ENCODE measurements at regions not wholly inside any gene's neighbourhood (a gene's known extent, or its start where the extent isn't known, plus 50 kb on each side); places are given as distances from the start of the nearest gene placed in this dataset.

GRCh38 chr4:137432446-137433311 is 99.6 kb downstream of the PCDH18 start:
- no peaks in the 10 kb centered on the region for H3K27me3 Mint-ChIP-seq (ENCODE audit: low read depth)
- H3K9me3 Mint-ChIP-seq, result peaks cover 2% of the 10 kb centered on the region
- no peaks in the 10 kb centered on the region for H3K36me3 Mint-ChIP-seq (ENCODE audit: low read depth)
- no peak overlapping the region for H3K27ac Mint-ChIP-seq (ENCODE audit: unreplicated experiment)
- H3K4me1 Mint-ChIP-seq, result no peaks in the 10 kb centered on the region
- no peak for DNase-seq (ENCODE audit: low read depth, low spot score)
- no peak overlapping the region for H3K4me3 Mint-ChIP-seq
- no peak for TF ChIP-seq CTCF (conservative IDR thresholded peaks at IDR 0.05)

GRCh38 chr4:137430171-137430570 is 102.1 kb downstream of the PCDH18 start:
- Mint-ChIP-seq H3K9me3 (peaks cover 4% of the 10 kb centered on the region), H3K36me3 (ENCODE audit: low read depth) (no peaks in the 10 kb centered on the region), H3K4me3 (no peak overlapping the region), H3K27ac (ENCODE audit: unreplicated experiment) (no peak overlapping the region), H3K4me1 (no peaks in the 10 kb centered on the region), H3K27me3 (ENCODE audit: low read depth) (no peaks in the 10 kb centered on the region)
- TF ChIP-seq CTCF (conservative IDR thresholded peaks at IDR 0.05), result no peak
- DNase-seq (ENCODE audit: low read depth, low spot score), result no peak

GRCh38 chr4:137427411-137427810 is 104.9 kb downstream of the PCDH18 start:
- no peaks in the 10 kb centered on the region for H3K4me1 Mint-ChIP-seq
- peaks cover 2% of the 10 kb centered on the region for H3K9me3 Mint-ChIP-seq
- TF ChIP-seq CTCF (conservative IDR thresholded peaks at IDR 0.05), result no peak
- no peak overlapping the region for H3K27ac Mint-ChIP-seq (ENCODE audit: unreplicated experiment)
- no peak for DNase-seq (ENCODE audit: low read depth, low spot score)
- H3K27me3 Mint-ChIP-seq (ENCODE audit: low read depth), result no peaks in the 10 kb centered on the region
- no peak overlapping the region for H3K4me3 Mint-ChIP-seq
- no peaks in the 10 kb centered on the region for H3K36me3 Mint-ChIP-seq (ENCODE audit: low read depth)

GRCh38 chr4:137425281-137425680 is 107.0 kb downstream of the PCDH18 start:
- no peak for TF ChIP-seq CTCF (conservative IDR thresholded peaks at IDR 0.05)
- Mint-ChIP-seq H3K36me3 (ENCODE audit: low read depth) (peaks cover 3% of the 10 kb centered on the region), H3K4me1 (no peaks in the 10 kb centered on the region), H3K27me3 (ENCODE audit: low read depth) (no peaks in the 10 kb centered on the region), H3K9me3 (peaks cover 5% of the 10 kb centered on the region), H3K27ac (ENCODE audit: unreplicated experiment) (no peak overlapping the region), H3K4me3 (no peak overlapping the region)
- DNase-seq (ENCODE audit: low read depth, low spot score), result no peak

GRCh38 chr4:137422666-137423065 is 109.6 kb downstream of the PCDH18 start:
- no peaks in the 10 kb centered on the region for H3K4me1 Mint-ChIP-seq
- no peak overlapping the region for H3K27ac Mint-ChIP-seq (ENCODE audit: unreplicated experiment)
- DNase-seq (ENCODE audit: low read depth, low spot score), result no peak

More at GRCh38 chr4:137422666-137423065, 109.6 kb downstream of the PCDH18 start:
- no peaks in the 10 kb centered on the region for H3K27me3 Mint-ChIP-seq (ENCODE audit: low read depth)
- H3K9me3 Mint-ChIP-seq, result peaks cover 5% of the 10 kb centered on the region
- peaks cover 3% of the 10 kb centered on the region for H3K36me3 Mint-ChIP-seq (ENCODE audit: low read depth)
- TF ChIP-seq CTCF (conservative IDR thresholded peaks at IDR 0.05), result no peak
- no peak overlapping the region for H3K4me3 Mint-ChIP-seq
